Hematopoietic multipotent progenitor cell treated with erythropoietin and hydrocortisone succinate and interleukin-3 and kit ligand, for 15 days (in vitro differentiated cells): ENCODE measurements at regions not wholly inside any gene's neighbourhood (a gene's known extent, or its start where the extent isn't known, plus 50 kb on each side); places are given as distances from the start of the nearest gene placed in this dataset.
"Not testable (repeated sequence)": the region's sequence is repeated elsewhere in the genome, so short reads cannot be mapped to it uniquely, and the experiment has no call there.

ENCODE experiments used
- DNase-seq: peaks from one replicate; pipeline ENCODE4 v3.0.0-alpha.2; 2015; ENCODE audit warnings: low spot score

DNA sequence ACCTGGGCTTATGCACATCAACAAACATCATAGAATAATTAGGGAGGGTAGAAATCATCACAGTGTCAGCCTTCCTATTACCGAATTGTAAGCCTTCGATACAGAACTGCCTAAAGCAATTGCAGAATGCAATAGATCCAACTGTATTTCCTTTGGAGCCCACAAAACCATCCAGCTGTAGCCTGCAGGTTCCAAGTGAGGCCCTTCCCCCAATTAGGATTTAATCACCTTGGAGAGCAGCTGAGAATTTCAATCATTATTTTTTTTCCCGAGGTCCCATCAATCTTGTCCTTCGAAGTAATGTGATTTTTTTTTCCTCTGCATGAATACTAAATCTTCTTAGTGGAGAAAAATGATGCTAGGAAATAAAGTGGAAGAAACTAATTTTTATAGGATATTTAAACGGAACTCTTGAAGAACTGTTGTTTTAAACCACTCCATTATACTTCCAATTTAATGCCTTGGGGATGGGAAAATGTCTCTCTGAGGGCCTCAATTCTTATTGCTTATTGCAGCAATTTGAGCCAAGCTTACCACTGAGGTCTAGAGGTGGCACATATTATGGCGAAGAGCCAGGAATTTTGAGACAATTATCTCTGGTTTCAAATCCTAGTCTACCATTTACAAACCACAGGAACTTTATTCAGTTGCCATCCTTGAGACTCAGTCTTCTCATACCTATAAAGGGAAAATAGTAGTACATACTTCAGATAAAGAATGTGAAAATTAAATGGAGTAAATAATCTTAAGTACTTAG, 953.4 kb upstream of the IGFBP7 start:
- DNase-seq = no peak

DNA sequence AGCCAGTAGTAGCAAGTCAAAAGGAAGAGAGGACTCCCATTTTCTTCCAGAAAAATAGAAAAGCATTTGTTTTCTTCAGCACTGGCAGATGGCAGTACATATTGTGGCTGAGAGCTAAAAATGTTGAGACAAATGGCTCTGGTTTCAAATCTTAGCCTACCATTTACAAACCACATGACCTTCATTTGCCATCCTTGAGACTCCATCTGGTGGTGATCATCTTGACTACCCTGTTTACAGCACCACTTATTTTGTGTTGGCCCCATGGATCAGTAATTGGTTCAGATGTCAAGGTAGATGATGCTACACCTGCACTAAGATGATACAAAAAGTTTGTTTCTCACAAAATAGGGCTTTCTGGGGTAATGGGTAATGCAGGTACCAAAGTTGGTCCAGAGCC, 951.8 kb upstream of the IGFBP7 start:
- DNase-seq = no peak

DNA sequence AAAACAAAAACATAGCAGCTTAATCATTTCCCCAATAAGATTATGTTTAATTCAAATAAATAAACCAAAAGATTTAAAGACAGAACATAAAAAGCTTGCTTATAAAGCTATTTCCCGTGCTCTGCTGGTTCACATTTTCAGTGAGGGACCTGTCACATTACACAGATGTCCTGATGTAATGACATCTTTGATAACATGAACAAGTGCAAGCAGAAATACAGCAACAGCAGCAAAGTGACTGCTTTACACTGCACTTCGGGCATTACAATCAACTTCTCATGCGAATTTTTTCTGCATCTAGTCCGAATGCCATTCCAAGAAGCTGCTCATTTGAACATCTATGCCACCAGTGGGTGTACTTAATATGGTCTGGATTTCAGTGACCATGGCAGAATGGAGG, 940.3 kb upstream of the IGFBP7 start:
- no peak for DNase-seq

DNA sequence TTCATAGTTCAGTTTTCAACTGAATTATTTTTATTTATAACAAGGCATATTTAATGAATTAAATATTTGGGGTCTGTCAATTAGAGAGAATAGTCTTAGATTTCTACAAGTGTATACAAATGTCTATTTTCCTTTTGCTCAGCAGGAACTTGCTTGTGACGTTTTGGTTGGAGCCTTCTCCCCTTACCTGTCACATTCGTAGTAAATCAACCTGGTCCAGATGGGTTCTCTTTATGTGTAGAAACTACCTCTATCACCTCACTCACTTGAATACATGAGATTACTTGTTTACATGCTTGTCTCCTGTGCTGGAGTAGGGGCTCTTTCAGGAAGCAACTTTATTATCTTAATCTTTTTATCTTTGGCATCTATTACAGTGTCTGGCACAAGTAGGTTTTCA, 938.3 kb upstream of the IGFBP7 start:
- DNase-seq = no peak

DNA sequence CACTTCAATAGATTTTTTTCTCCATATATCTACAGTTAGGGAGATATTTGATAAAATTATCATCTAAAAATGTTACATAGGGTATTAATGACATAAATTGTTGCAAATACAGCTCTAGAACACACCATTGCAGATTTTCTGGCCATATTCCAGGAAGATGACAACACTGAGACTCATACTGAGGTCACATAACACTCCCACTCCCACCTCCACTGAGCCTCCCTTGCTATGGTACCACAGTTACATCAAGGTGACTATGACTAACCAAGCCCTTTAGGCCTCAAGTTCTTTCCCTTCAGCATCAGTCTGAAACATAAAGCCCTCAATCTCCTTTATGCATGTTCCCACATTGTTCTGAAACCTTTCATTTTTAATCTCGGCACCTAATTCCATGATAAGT, 932.0 kb upstream of the IGFBP7 start:
- DNase-seq = no peak

DNA sequence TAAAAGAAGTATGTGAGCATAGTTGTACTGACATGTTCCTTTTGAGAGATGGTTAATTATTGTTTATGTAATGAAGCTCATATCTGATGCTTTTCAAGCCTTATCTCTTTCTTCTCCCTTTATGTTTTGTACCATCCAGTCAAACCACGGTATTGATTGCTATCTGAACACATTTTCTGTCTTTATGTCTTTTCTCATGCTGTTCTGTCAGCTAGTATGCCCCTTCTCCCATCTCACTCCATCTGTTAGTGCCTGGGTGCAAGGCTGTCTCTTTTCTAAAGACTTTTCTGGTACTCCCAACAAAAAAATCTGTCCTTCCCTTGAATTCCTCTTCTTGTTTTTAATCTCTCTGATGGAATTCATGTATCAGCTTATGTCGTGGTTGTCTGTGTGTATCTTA, 883.8 kb upstream of the IGFBP7 start:
- no peak for DNase-seq

DNA sequence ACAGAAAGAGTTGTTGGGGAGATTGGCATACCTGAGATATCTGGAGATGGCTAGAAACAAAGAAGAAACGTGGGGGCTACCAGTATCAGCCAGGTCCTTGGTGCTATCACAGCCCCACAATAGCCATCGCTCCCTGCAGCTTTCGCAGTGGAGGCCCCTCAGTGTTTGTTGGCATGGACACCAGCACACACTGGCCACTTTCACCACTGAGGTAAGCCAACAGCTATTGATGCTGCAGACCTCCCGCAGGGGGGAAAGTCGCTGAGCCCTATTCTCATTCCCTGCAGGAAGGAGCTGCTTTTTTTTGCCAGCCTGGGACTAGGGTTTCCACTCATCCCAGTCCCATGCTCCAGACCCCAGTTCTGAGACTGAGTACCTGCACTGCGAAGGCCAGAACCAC, 879.2 kb upstream of the IGFBP7 start:
- DNase-seq = no peak

DNA sequence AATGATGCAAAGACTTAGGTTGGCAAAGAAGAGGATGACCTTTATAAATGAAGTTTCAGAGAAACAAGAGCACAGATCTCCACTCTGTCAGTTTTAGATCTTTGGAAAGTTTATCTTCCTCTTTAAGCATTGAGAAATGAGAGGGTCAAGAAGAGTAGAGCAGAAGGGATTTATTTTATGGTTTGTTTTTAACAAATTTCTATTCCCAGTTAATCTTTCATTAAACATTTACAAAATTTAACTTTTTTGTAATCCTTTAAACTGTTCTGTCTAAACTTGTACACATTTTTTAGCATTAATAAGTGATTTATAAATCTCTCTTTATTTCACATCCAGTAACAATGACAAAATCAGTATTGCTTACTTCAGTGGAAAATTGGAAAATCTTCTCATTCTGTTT, 875.0 kb upstream of the IGFBP7 start:
- DNase-seq = no peak

DNA sequence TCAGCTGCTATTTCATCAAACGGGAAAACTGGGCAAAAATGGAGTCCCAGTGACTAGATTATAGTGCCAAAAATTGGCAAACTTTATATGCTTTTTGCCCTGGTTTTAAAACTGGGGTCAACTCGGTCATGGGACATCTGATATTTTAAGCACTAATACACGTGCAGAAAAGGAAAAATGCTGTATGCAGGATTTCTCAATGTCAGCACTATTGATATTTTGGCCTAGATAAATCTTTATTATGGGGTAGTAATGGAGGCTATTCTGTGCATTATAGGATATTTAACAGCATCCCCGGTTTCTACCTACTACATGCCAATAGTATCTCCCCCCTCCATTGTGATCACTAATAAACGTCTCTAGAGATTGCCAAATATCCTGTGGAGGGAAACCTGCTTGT, 870.9 kb upstream of the IGFBP7 start:
- DNase-seq = no peak

DNA sequence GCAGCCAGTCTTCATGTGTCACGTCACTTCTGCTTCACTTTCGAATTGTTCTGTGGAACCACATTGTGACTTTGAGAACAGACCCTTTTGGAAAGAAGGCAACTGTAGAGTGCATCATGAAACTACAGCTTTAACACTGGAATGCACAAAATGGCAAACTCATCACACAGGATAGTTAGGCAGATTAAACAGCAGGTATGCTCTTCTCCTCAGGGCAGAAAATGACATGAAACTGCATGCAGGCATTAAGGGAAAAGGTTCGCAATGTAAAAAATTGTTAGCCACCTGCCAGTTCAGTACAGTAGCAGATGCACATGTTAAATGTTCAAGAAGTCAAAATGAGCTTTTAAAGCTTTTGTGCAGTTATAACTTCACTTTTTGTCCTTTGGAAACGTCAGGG, 864.6 kb upstream of the IGFBP7 start:
- no peak for DNase-seq

DNA sequence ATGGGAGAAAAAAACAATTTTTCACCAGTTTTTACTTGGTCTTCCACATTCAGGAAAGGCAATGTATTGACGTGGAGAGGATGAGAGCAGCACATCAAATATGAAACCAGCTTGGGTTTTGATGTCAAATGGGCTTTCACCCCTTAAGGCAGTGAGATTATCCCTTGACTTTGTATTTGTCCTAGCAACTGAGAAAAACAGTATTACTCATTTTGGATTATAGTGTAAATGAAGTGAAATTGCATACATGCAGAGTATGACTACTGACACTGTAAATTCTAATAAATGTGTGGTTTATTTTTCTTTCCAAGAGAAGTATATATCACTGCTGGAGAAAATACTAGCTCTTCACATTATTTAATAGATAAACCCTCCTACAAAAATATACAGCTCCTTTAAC, 863.6 kb upstream of the IGFBP7 start:
- DNase-seq = no peak

DNA sequence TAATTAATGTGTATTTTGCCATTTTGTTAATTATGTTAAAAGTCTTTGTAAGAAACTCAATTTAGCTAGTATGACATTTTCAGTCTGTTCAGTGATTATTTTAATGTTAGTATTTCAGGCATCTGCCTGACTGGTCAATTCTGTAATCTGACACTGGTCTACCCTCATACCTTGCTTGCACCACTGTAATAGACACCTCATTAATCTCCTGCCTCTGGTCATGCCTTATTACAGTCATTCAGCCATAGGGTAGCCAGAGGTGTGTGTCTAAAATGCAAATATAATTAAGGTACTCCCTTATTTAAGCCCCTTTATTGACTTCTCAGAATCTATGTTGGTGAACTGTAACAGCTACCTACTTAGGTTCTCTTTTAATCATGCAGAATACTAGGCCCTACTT, 861.1 kb upstream of the IGFBP7 start:
- DNase-seq = no peak

DNA sequence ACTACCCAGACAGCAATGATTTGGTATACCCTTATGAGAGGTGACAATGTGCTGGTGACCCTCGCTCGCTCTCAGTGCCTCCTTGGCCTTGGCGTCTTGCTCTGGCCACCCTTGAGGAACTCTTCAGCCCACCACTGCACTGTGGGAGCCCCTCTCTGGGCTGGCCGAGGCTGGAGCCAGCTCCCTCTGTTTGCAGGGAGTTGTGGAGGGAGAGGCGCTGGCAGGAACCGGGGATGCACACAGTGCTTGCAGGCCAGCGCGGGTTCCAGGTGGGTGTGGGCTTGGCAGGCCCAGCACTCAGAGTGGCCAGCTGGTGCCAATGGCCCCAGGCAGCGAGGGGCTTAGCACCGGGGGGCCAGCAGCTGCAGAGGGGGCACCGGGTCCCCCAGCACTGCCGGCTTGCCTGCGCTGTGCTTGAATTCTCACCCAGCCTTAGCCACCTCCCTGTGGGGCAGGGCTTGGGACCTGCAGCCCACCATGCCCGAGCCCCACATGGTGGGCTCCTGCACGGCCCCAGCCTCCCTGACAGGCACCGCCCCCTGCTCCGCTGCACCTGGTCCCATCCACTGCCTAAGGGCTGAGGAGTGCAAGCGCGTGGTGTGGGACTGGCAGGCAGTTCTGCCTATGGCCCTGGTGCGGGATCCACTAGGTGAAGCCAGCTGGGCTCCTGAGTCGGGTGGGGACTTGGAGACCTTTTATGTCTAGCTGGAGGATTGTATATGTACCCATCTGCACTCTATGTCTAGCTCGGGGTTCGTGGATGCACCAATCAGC, 857.0 kb upstream of the IGFBP7 start:
- DNase-seq = no peak

DNA sequence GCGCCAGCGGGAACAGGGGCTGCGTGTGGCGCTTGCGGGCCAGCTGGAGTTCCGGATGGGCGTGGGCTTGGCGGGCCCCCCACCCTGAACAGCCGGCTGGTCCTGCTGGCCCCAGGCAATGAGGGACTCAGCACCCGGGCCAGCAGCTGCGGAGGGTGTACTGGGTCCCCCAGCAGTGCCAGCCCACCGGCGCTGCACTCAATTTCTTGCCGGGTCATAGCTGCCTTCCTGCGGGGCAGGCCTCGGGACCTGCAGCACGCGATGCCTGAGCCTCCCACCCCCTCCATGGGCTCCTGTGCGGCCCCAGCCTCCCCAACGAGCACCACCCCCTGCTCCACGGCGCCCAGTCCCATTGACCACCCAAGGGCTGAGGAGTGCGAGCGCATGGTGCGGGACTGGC, 855.2 kb upstream of the IGFBP7 start:
- DNase-seq = not testable (repeated sequence)

DNA sequence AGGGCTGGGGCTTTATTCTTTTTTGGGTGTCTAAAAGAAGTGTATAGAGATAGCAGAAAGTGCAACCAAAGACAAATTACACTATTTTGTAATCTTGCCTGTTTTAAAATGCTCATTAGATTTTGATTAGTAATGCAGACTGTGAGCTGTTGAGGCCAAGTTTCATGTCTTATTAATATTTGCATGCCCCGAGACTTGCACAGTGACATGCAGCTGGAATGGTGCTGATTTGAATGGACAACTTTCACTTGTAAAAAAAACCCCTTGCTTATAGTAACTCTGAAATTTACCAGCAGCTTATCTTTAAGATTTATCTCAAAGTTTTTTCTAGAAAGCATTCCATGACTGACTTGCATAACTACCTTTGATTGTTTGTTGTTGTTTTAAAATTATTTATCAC, 835.1 kb upstream of the IGFBP7 start:
- no peak for DNase-seq

DNA sequence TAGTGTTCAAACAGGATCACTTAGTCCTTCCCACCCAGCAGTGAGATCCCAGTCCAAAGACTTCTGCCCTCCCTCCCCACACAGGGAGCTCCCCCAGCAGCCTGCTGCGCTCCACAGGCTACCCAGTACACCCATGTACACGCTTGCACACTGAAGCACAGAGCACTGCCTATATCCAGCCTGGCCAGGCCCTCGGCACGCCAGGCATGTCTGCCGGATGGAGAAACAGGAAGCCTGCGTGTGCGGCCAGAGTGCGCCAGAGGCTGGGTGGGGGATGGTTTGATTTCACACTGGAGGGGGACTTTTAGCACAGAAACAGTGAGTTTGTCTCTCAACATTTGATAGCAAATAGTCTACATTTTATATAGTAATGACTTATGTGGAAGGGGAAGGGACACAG, 833.5 kb upstream of the IGFBP7 start:
- DNase-seq = no peak

DNA sequence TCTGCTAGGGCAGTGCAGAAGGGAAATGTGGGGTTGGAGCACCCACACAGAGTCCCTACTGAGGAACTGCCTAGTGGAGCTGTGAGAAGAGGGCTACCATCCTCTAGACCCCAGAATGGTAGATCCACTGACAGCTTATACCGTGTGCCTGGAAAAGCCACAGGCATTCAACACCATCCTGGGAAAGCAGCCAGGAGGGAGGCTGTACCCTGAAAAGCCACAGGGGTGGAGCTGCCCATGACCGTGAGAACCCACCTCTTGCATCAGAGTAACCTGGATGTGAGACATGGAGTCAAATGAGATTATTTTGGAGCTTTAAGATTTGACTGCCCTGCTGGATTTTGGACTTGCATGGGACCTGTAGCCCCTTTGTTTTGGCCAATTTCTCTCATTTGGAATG, 827.1 kb upstream of the IGFBP7 start:
- not testable (repeated sequence) for DNase-seq

DNA sequence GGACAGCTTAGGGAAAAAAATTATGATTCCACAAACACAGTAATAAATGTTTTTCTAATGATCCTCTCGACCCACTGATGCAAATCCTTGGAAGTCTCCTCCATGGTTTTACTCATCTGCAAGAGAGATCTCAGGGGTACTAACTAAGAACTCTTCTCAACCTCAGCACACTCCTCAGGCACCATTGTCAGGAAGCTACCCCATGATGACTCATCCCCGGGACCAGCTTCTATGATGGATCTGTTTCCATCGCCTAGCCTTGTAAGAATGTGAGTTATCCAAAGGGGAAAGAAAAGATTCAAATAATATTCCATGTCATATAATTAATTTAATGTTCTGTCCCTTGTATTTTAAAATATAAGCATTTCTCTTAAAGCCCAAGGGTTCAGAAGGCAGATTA, 816.1 kb upstream of the IGFBP7 start:
- DNase-seq = no peak

DNA sequence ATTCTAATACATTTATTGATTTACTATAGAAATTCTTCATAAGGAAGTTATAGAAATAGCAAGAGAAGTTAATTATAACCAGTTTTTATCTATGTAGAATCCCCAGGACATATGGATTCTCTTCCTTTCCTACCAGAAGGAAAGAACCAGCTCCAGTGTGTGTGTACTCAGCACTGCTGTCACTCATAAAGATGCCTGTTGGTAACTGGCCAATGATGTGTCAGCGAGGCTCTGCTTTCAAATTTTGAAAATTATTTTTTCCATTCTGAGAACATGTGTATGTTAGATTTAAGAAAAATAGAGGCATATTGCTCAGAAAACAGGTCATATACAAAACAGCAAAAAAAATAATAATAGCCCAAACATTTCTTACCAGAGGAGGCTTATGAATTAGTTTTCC, 814.8 kb upstream of the IGFBP7 start:
- DNase-seq = no peak

DNA sequence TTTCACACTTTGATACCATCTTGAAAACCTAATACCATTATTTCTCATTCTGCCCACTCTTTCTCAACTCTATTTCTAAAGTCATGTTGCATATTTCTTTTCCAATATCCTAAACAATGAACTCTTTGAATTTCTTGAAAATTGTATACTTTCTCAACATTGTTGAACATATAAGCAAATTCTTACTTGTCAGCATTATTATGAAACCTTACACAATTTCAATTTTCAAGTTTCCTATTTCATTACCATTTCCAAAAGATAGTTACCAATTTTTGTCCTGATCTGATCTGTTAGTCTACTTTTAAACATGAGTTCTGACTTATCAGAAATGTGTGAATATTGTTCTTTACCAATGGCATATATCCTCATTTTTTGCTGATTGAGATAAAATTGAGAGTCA, 806.3 kb upstream of the IGFBP7 start:
- no peak for DNase-seq

DNA sequence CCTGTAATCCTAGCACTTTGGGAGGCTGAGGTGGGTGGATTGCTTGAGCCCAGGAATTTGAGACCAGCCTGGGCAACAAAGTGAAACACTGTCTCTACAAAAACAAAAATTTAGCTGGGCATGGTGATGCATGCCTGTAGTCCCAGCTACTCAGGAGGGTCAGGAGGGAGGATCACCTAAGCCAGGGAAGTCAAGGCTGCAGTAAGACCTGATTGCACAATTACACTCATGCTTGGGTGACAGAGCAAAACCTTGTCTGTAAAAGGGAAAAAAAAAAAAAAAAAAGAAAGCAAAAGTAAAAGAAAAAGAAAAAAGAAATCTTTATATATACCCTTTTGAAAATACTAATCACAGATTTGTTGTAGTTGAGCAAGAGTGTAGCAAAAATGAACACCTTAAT, 801.0 kb upstream of the IGFBP7 start:
- no peak for DNase-seq

DNA sequence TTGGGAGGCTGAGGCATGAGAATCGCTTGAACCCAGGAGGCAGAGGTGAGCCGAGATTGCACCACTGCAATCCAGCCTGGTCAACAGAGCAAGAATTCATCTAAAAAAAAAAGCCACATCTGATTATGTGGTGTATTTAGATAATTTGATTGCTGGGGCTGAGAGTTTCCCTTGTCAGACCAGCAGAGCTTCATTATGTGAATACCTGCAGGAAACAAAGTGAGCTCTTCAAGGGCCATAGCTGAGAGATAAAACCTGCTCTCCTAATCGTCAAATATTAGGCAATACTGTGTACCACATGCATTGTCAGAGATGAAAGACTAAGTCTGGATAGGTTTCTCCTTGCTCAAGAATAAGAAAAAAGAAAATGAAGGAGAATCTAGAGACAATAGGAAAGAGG, 800.0 kb upstream of the IGFBP7 start:
- no peak for DNase-seq

DNA sequence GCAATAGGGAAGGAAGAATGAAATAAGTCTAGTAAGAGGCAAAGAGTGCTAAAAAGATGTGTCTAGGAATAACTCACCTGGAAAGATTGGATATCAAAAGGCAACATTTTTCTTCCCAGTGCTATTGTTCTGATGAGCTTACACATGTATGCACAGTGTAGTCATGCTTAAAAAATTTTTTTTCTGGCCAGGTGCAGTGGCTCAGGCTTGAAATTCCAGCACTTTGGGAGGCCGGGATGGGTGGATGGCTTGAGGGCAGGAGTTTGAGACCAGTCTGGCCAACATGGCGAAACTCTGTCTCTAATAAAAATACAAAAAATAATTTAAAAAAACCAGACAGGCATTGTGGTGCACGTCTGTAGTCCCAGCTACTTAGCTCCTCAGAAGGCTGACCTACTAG, 795.8 kb upstream of the IGFBP7 start:
- no peak for DNase-seq

DNA sequence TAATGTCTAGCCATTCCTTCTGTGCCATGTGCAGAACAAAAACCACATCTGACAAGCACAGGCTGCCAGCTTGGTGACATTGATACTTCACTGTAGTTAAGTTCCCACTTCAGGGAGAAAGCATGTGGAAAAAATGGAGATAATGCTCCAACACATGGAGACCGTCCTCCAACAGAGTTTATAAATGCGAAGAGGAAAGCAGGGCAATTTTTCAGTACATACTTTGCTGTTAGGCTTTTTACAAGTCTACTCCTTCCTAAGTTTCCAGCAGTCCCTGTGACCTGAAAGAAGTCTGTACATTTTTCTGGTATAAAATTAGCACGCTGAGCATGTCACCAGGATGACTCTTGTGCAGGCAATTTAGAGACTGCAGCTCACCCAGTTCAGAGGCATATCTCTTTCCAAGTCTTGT, 766.9 kb upstream of the IGFBP7 start:
- DNase-seq = no peak
